Right atrium auricular region (tissue), 2 donors: ENCODE measurements at regions not wholly inside any gene's neighbourhood (a gene's known extent, or its start where the extent isn't known, plus 50 kb on each side); places are given as distances from the start of the nearest gene placed in this dataset.

ENCODE experiments used
- DNase-seq: peaks from one replicate; pipeline ENCODE4 v3.0.0-alpha.2; 2019; ENCODE audit warnings: low spot score
- H3K27ac ChIP-seq, 2 donors: fragments of 200-600 bp; sonication (generic); 1 replicate in 1 of 2; 2 replicates in 1 of 2; pipeline ENCODE4 v1.5.1; 2016 to 2019
- H3K27me3 ChIP-seq, 2 donors: fragments of 200-600 bp; sonication (generic); one replicate each; pipeline versions ENCODE4 v1.5.1 to v1.6.0; 2017 to 2019
- H3K36me3 ChIP-seq: fragments of 200-600 bp; sonication (generic); one replicate; pipeline ENCODE4 v1.5.1; 2016
- H3K4me1 ChIP-seq, 2 donors: fragments of 200-600 bp; sonication (generic); one replicate each; pipeline versions ENCODE4 v1.5.1 to v1.6.0; 2017 to 2019
- H3K4me3 ChIP-seq, 2 donors: fragments of 200-600 bp; sonication (generic); 1 replicate in 1 of 2; 2 replicates in 1 of 2; pipeline ENCODE4 v1.5.1; 2017 to 2019; ENCODE audit warnings: mild to moderate bottlenecking in 1 of 2, moderate library complexity in 1 of 2
- H3K9me3 ChIP-seq, 2 donors: fragments of 200-600 bp; sonication (generic); one replicate each; pipeline ENCODE4 v1.5.1; 2019
- TF ChIP-seq, protein P1 (sequence below), 2 donors: fragments of 200-600 bp; sonication (generic); IDR thresholded peaks; one replicate each; pipeline ENCODE4 v1.5.1; 2019; ENCODE audit warnings: antibody characterized with exemption in 2 of 2

GRCh38 chr3:162436826-162437225 lies 940.2 kb downstream of the OTOL1 start:
- DNase-seq, result no peak
- Histone ChIP-seq H3K4me1 (no peaks in the 10 kb centered on the region), H3K27ac (no peak overlapping the region), H3K9me3 (no peaks in the 10 kb centered on the region), H3K27me3 (no peaks in the 10 kb centered on the region), H3K4me3 (no peak overlapping the region), H3K36me3 (no peaks in the 10 kb centered on the region)
- TF ChIP-seq, protein P1, sequence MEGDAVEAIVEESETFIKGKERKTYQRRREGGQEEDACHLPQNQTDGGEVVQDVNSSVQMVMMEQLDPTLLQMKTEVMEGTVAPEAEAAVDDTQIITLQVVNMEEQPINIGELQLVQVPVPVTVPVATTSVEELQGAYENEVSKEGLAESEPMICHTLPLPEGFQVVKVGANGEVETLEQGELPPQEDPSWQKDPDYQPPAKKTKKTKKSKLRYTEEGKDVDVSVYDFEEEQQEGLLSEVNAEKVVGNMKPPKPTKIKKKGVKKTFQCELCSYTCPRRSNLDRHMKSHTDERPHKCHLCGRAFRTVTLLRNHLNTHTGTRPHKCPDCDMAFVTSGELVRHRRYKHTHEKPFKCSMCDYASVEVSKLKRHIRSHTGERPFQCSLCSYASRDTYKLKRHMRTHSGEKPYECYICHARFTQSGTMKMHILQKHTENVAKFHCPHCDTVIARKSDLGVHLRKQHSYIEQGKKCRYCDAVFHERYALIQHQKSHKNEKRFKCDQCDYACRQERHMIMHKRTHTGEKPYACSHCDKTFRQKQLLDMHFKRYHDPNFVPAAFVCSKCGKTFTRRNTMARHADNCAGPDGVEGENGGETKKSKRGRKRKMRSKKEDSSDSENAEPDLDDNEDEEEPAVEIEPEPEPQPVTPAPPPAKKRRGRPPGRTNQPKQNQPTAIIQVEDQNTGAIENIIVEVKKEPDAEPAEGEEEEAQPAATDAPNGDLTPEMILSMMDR (IDR thresholded peaks at IDR 0.05), result no peak

- no peaks in the 10 kb centered on the region for H3K27me3 ChIP-seq
- TF ChIP-seq, protein P1 (IDR thresholded peaks at IDR 0.05), result no peak
- H3K9me3 ChIP-seq, result no peaks in the 10 kb centered on the region
- DNase-seq, result no peak
- H3K27ac ChIP-seq, result no peak overlapping the region
- no peaks in the 10 kb centered on the region for H3K36me3 ChIP-seq
- H3K4me3 ChIP-seq, result no peak overlapping the region
- no peaks in the 10 kb centered on the region for H3K4me1 ChIP-seq
These were observed 940.9 kb downstream of the OTOL1 start for GRCh38 chr3:162437480-162437879.

DNA sequence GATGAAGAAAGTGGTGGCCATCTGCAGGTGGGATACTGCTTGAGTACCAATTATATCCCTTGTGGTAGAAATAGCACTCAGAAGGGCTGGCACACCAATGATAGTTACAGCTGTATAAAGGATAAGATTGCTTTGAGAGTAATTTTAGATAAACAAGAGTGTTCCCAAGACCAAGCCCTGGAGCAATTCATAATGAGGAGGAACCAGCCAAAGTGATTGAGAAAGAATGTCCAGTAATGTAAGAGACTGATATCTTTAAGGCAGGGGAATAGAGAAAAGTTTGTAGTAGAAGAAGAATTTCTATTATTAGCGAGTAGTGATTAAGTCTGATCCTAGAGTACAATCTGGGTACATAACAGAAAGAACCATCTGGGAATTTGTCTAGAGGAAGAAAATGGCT lies 945.1 kb downstream of the OTOL1 start:
- DNase-seq, result no peak
- H3K4me1 ChIP-seq, result no peaks in the 10 kb centered on the region
- TF ChIP-seq, protein P1 (IDR thresholded peaks at IDR 0.05), result no peak
- no peaks in the 10 kb centered on the region for H3K27me3 ChIP-seq
- no peaks in the 10 kb centered on the region for H3K36me3 ChIP-seq
- H3K4me3 ChIP-seq, result no peak overlapping the region
- H3K27ac ChIP-seq, result no peak overlapping the region
- no peaks in the 10 kb centered on the region for H3K9me3 ChIP-seq

DNA sequence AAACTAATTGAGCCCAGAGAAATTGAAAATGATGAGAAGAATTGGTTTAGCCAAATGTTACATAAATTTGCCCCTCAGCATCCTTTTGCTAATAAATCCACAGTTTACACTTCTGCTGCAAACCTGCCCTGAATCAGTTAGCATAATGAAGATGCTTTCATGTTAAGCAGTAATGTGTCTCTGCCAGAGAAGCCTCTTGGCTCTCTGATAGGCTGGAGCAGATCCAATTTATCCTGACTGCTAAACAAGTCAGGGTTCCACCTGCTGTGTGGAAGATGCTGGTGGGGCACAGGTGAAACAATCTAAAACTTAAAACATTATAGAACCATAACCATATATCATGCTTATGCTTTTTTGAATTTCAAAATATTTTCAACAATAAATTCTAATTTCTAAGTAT lies 946.8 kb downstream of the OTOL1 start:
- H3K27ac ChIP-seq, result no peak overlapping the region
- H3K4me3 ChIP-seq, result no peak overlapping the region
- DNase-seq, result no peak
- TF ChIP-seq, protein P1 (IDR thresholded peaks at IDR 0.05), result no peak
- no peaks in the 10 kb centered on the region for H3K9me3 ChIP-seq
- H3K4me1 ChIP-seq, result no peaks in the 10 kb centered on the region
- no peaks in the 10 kb centered on the region for H3K27me3 ChIP-seq
- no peaks in the 10 kb centered on the region for H3K36me3 ChIP-seq

DNA sequence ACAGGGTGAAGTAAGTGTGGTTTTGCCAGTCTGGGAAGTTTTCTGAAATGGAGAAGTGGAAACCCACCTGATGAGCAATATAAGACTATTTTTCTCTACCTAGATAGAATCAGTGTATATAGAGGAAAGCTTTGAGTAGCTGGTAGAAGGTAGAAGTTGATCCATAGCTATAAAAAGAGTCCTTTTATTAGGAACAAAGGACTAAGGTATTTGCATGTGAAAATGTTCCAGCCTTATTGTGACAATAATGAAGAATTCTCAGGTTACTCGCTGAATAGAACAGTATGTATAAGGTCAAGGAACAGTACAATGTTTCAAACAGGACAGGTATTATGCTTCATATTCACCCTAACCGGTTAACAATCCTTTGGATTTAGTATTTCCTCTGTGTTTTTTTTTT lies 972.2 kb downstream of the OTOL1 start:
- Histone ChIP-seq H3K4me3 (no peak overlapping the region), H3K27me3 (no peaks in the 10 kb centered on the region), H3K27ac (no peak overlapping the region), H3K36me3 (no peaks in the 10 kb centered on the region), H3K9me3 (no peaks in the 10 kb centered on the region), H3K4me1 (no peaks in the 10 kb centered on the region)
- TF ChIP-seq, protein P1 (IDR thresholded peaks at IDR 0.05), result no peak
- DNase-seq, result no peak

DNA sequence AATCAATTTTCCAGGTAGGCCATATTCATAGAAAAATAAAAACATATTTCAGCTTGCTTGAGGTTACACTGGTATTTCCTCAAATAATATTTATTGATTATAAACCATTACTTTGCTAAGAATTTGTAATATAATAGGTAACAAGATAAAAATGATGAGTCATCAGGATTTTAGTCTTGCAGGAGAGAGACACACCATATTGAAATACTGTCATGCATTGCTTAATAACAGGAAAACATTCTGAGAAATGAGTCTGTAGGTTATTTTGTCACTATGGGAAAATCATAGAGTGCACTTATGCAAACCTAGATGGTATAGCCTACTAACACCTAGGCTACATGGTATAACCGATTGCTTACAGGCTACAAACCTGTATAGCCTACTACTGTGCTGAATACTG lies 990.5 kb downstream of the OTOL1 start:
- H3K27me3 ChIP-seq, result no peaks in the 10 kb centered on the region
- H3K4me3 ChIP-seq, result no peak overlapping the region
- TF ChIP-seq, protein P1 (IDR thresholded peaks at IDR 0.05), result no peak
- no peaks in the 10 kb centered on the region for H3K4me1 ChIP-seq
- H3K36me3 ChIP-seq, result no peaks in the 10 kb centered on the region
- no peak overlapping the region for H3K27ac ChIP-seq
- H3K9me3 ChIP-seq, result no peaks in the 10 kb centered on the region
- DNase-seq, result no peak
